SU-DHL-6 (cell line): ENCODE measurements at regions not wholly inside any gene's neighbourhood (a gene's known extent, or its start where the extent isn't known, plus 50 kb on each side); places are given as distances from the start of the nearest gene placed in this dataset.

Experiments
- CTCF ChIP-seq: fragments of 200-600 bp; sonication (generic); IDR thresholded peaks from one replicate; pipeline ENCODE4 v1.5.1; 2017; ENCODE audit warnings: antibody characterized with exemption, mild to moderate bottlenecking, low read length, moderate library complexity; ENCODE audit not compliant: insufficient read depth, poor library complexity, severe bottlenecking
- EZH2phosphoT487 ChIP-seq: fragments of 200-600 bp; sonication (generic), shearing (Covaris generic); conservative IDR thresholded peaks from 2 replicates; pipeline ENCODE4 v1.6.1; 2018; ENCODE audit warnings: mild to moderate bottlenecking, antibody characterized with exemption, low read length, moderate library complexity, mixed read lengths

DNA sequence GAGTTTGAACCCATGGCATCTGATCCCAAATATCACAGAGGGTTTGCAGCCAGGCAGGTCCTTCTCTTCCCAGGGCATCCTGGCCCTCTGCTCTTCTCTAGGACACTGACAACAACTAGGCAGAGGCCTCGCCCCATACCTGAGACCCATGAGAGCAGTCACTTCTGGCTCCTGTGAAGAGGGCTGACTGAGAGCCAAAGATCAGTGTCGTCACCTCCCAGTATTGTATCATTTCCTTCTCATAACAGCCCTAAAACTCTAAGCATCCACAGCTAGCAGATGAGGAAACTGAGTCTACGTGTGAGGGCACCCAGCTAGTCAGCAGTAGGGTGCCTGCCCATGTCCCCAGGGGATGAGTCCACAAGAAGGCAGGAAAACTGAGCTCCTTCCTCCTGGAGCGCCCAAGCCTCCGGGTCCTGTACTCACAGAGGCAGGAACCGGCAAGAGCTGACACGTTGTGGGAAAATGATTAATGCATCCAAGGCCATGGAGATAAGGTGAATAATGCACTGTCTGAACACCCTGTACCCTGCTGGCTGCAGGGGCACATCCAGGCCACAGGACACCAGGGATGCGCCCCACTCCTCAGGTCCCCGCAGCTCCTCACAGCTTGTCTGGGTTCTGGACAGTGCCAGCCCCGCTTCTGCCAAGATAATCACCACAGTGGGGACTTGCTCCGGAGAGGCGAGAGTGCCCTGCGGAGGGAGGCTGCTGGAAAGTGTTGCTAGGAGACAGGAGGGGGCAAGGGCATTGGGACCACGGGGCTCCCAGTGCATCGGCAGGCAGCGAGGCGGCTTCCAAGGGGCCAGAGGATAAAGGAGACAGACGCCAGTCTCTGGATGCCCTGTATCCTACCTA, 340.0 kb downstream of the NPHP4 start:
- no peak for TF ChIP-seq CTCF
- TF ChIP-seq EZH2phosphoT487 = no peak
